NCI-H2227 (cell line): ENCODE measurements at regions not wholly inside any gene's neighbourhood (a gene's known extent, or its start where the extent isn't known, plus 50 kb on each side); places are given as distances from the start of the nearest gene placed in this dataset.
A peak's percentile ranks its signal among the peaks of the same experiment; 100 is the strongest.
"Not testable (repeated sequence)": the region's sequence is repeated elsewhere in the genome, so short reads cannot be mapped to it uniquely, and the experiment has no call there.

ENCODE experiments used
- DNase-seq: peaks from one replicate; lab custom pipeline; 2025; ENCODE audit not compliant: unreplicated experiment; lab: John Stamatoyannopoulos, UW

DNA sequence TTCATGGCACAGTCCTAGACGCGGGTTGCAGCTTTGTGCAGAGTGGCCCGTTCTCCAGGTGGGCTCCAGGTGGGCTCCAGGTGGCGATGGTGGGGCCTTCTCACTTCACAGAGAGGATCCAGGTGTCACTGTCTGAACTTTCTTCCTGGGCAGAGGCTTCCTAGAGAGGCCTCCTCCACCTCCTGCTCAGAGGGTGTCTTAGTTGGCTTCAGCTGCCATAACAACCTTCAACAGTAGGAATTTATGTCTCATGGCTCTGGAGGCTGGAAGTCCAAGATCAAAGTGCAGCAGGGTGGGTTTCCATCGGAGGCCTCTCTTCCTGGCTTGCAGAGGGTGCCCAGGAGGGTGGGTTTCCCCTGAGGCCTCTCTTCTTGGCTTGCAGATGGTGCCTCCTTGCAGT is 125.1 kb downstream of the GLRX3 start:
- DNase-seq: no peak

DNA sequence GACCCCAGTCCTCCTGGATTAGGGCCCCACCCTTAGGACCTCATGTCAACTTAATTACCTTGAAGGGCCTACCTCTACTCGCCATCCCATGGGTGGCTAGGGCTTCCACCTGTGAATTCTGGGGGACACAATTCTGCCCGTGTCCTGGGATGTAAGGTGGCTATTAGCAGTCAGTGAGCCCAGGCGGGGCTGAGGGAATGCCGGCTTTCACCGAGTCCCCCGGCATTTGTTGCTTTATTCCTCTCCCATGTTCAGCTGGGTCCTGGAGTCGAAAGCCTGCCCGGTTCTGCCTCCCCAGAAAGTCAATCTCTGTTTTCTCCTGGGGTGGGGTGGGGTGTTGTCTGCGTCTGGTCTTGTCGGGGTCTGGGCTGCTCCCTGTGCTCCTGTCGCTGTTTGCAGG is 125.6 kb downstream of the GLRX3 start:
- DNase-seq: no peak

DNA sequence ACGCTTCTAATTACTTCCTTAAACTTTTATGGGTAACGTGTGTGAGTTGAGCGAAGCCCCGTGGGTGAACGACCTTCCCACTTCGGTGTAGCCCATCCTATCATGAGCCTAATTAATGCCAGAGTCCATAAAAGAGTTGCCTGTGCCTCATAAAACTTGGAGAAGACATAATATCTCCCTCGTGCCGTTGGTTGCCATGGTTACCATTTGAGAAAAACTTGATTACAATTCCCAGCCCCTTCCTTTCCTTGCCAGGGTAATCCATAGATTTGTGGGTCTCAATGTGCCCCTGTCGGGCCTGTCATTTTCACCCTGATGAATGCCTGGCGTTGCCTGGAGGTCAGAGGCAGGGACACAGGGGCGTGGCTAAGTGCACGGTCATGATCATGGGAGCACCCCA is 127.1 kb downstream of the GLRX3 start:
- no peak for DNase-seq

GRCh38 chr10:130265542-130265941 is 129.4 kb downstream of the GLRX3 start:
- DNase-seq: no peak

GRCh38 chr10:130282492-130283218 is 146.5 kb downstream of the GLRX3 start:
- no peak for DNase-seq

GRCh38 chr10:130283219-130283545 is 147.0 kb downstream of the GLRX3 start:
- DNase-seq: no peak

- DNase-seq: not testable (repeated sequence)
Observed at GRCh38 chr10:130295761-130296160, 159.6 kb downstream of the GLRX3 start.

- peak; percentile 17 for DNase-seq
Observed at GRCh38 chr10:130300608-130301020, 164.4 kb downstream of the GLRX3 start.

- DNase-seq: peak; percentile 17
Observed at GRCh38 chr10:130301021-130301892, 165.1 kb downstream of the GLRX3 start.

DNA sequence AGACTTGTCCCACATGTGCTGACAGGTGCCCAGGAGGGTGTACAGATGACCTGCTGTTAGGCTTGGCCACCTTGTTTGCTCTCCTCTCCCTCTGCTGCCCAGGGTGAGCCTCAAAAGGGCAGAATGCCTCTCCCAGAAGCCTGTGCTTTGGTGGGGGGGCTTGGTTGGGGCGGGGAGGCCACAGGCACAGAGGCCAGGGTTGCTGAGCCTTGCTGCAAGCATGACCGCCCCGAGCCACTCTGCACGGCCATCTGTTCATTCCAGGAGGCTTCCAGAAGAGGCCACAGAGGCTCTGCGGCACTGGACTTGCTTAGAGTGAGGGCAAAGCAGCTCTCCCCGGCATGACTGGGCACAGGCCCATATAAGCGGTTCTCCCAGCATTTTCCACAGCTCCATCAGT is 190.8 kb downstream of the GLRX3 start:
- DNase-seq: no peak

- DNase-seq: no peak
Observed at GRCh38 chr10:130329792-130330191, 193.6 kb downstream of the GLRX3 start.

DNA sequence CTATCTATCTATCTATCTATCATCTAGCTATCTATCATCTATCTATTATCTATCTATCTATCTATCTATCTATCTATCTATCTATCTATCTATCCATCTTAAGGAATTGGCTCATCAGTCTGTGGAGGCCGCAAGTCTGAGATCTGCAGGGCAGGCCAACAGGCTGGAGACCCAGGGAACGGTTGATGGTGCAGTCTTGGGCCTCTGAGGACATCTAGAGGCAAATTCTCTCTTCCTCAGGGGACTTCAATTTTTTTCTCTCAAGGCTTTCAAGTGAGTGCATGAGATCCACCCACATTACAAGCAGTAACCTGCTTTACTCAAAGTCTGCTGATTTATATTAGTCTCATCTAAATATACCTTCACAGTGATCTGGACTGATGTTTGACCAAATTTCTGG is 197.0 kb downstream of the GLRX3 start:
- no peak for DNase-seq

DNA sequence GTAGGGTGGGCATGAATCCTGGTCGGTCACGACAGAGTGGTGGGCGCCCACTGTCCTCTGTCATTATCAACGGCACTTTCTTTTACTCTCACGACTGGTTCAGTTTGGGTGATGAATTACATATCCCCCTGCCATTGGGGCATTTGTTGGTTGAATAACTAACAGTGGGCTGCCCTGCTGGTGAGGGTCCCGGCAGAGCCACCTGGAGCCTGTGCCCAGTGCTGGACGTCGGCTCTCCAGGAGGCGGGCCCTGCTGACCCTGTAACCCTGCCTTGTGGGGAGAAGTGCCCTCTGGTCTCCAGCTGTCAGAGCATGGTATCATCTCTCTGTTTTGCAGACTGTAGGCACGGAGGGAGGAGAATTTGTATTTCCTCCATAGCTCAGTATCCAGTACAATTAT is 199.1 kb downstream of the GLRX3 start:
- no peak for DNase-seq

DNA sequence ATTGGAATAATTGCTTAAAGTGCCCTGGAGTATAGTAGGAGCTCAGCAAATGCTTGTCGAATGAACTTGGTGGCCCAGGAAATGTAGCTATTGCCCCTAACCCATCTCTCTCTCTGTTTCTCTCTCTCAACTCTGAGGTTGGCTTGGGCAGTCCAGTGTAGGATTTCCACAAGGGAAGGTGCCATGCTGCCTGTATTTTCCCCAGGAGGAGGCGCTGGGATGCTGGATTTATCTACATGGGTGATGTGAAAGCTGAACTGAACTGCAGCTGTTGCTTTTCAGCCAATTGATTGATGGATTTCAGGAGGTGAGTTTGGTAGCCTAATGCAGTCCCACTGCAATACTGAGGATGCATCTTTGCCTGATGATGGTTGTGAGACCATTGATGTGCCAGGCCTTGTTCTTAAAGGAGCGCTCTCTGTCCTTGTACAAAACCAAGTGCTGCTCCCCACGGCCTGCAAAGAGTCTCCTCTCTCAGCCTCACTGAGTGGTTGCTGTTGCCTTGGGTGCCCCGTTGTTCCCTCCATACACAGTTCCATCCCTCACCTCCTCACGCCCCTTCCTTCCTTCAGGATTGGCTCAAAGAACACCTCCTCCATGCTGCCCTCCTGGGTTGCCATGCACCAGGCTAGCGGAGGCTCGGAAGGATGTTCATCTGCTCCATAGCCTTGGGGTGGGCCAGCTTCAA is 200.6 kb downstream of the GLRX3 start:
- DNase-seq: no peak

- no peak for DNase-seq
Observed at GRCh38 chr10:130337305-130337640, 201.1 kb downstream of the GLRX3 start.

DNA sequence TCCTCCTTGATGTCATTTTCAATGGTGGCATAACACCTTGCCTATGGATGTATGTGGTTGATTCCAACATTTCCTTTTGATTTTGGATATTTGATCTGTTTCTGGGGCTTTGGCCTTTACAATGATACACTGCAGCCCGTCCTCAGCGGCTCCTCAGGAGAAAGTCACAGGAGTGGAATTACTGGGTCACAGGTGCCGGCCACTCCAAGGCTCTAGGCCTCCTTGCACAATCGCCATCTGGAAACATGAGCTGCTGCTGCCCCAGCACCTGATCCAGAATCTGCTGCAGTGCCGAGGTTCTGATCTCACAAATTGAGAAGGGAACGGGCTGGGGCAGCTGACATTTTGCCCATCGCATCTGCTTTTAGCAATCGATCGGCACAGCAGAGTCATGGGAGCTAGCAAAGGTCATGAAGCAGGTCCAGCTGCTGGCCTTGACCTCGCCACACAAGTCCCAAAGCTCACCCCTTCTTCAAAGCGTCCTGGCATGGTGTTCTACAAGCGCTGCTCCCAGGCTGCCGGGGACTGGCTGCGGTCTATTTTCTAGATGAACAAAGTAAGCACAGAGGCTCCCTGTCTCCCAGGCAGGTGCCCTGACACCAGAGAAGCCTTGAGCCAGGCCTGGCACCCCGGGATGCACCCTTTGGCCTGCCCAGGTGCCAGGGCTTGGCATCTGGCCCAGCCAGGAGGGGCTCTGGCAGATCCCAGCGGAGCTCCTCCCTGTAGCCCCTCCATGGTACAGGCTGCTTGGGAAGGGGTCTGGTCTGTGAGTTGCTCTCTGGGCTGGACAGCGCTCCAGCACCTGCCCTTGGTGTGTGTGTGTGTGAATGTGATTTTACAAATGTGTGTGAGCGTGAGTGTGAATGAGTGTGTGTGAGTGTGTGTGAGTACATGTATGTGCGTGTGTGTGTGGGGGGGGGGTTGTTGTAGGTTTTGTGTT is 201.8 kb downstream of the GLRX3 start:
- DNase-seq: no peak

GRCh38 chr10:130338636-130339024 is 202.4 kb downstream of the GLRX3 start:
- no peak for DNase-seq

DNA sequence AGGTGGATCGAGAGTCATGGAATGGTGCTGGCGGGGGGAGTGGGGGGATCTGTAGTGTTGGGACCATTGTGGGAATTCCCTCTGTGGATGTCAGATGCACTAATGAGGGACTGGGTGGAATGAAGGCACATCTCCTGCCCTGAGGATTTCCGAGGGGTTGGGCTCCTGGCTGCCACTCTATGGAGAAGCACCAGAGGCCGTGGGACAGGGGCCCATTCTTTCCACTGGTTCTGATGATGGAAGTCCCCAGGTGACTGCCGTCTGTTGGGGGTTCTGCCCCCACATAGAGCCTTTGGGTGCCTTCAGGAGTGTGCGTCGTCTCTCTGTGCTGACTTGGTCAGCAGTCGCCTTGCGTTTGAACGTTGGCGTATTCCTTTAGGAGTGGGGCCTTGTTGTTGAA is 202.9 kb downstream of the GLRX3 start:
- DNase-seq: no peak

DNA sequence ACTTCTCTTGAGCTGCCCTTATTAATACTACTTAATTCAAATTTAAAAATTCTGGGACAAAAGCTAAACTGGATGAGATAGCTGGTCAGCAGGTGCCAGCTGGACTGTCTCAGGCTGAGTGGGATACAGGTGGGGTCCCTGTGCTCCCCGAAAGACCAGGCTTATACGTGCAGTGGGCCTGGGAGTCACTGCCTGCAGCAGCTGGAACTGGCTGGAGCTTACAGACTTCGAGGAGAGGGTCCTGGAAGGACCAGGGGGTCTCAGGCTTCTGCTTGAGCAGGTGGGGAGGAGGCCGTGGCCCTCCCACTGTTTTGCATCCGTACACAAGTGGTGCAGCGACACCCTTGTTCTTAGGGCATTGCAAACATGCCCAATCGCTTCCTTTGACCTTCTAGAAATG is 203.7 kb downstream of the GLRX3 start:
- DNase-seq: no peak

- no peak for DNase-seq
Observed at GRCh38 chr10:130340816-130341215, 204.6 kb downstream of the GLRX3 start.

DNA sequence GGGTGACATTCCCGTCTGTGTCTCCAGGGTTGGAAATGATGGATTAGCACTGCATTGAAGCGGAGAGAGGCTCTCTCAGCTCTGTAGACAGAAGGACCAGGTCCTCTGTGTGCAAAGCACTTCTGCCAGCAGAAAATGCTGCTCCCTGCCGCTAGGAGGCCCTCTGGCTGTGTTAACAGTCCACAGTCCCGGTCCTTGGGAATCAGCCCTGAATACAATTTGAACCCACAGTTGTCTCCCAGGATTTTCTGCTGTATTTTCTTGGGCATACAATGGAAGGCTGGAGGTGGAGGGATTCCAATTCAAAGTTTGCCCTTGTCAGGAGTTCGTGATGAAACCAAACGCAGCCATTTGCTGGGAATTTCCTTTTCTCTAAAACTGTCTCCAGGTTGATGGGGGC is 205.2 kb downstream of the GLRX3 start:
- no peak for DNase-seq
